Activated CD4-positive, CD25-positive, alpha-beta regulatory T cell treated with anti-CD3 and anti-CD28 coated beads, Interleukin-2, amount 50 U/mL, for 72 hours (primary cell): ENCODE measurements at regions not wholly inside any gene's neighbourhood (a gene's known extent, or its start where the extent isn't known, plus 50 kb on each side); places are given as distances from the start of the nearest gene placed in this dataset.

Experiments used
- DNase-seq: peaks from one replicate; pipeline ENCODE4 v3.0.0; 2021

DNA sequence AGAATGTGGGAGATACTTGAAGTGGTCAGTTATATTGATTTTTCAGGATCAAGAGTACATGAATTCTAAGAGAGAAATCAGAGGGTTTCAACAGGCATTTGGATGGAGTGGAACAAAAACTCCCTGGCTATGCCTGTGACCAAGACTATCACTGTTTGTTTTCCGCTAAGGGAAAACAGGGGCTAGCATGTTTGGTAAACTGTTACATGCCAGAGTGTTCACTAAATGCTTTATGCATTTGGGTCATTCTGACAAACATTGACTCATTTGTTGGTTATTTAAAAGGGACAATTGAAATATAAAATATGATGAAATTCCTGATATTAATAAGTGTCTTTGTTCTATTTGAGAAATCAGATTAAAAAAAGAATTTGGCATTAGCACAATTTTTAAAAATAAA, 603.9 kb upstream of the KCNMB2 start:
- DNase-seq, result no peak

DNA sequence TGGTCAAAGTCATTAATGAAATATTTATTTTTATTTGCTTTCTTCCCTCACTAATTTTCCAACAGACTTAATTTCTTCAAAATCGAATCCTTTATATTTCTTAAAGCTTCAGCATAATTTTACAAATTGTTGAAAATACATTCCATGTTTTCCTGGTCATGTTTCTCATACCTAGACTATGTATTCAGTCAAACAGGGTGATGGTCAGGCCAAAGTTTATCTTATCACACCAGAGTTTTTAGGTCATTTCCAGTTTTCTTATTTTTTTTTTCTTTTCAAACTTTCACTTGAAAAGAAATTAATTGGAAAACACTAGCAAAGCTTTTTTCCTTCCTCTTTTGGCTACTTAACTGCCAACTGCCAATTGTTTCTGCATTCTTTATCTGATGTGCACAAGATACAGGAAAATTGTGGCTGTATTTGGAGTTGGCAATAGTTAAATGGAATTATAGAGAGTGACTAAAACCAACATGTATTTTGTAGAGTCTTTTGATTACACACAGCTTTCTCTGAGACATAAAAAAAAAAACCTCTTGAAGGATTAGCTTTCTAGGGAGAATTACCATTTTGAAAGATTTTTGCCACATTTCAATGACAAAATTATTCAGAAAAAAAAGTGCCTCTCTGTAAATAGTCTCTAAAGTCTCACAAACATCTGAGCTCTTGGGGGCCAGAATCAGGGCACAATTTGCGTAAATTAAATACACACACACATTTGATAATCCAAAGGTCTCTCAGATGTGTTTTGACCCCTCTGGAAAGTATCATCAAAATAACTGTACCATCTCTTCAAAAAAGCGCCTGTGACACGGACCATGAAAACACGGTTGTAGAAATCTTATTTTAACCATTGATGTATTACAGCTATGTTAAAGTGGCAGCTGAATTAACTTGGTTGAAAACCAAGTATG, 603.2 kb upstream of the KCNMB2 start:
- no peak for DNase-seq

- DNase-seq, result no peak
These were observed 602.0 kb upstream of the KCNMB2 start for GRCh38 chr3:177934001-177934891.

- DNase-seq, result no peak
These were observed 601.2 kb upstream of the KCNMB2 start for GRCh38 chr3:177935047-177935446.

DNA sequence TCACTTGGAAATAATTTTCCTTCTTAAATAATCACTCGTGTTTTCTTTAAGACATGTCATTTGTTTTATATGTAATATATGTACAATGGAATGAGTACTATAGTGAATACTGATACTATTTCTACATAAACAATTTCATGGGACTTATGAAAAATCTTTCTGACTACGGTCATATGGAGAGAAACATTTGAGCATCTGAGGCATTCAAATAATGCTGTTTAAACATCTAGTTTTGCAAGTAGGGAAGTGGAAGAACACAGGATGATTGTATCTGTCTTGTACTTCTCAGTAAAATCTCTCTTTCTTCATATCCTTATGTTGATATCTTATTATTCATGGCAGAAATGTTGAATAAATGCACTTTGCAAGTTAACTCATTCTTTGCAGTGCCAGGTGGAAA, 599.5 kb upstream of the KCNMB2 start:
- DNase-seq, result no peak

DNA sequence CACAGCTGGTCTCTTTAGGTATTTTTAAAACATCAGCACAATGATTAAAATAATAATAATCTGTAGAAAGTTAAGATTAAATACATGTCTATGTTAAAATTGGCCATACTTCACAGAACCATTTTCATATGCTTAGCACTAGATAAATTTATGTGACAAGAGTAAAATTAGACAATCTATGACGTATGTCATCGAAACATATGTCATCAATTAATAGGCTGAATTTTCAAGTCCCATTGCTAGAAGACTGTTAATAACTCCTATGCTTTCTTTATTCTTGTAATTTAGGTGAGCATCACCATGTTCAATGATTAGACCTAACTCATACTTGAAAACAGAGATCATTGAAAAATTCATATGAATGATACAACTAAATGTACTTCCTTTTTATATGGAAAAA, 593.3 kb upstream of the KCNMB2 start:
- no peak for DNase-seq

DNA sequence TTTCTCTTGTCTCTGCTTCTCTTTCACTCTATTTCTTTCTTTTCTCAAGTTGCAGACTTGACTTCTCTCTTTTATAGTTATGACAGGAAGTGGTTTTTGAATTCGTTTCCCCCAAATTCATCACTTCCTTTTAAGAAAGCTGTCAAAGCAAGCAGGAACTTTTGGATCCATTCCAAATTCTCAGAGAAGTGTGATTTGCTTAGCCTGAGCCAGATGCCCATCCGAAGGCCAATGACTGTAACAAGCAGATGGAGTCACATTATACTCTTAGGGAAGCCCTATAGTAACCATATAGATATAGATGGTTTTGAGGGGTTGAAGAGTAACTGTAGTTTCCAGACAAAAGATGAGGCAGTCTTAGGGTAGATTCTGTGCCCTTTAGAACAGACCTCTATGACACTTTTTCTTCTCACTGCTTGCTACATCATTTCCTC, 592.0 kb upstream of the KCNMB2 start:
- no peak for DNase-seq

DNA sequence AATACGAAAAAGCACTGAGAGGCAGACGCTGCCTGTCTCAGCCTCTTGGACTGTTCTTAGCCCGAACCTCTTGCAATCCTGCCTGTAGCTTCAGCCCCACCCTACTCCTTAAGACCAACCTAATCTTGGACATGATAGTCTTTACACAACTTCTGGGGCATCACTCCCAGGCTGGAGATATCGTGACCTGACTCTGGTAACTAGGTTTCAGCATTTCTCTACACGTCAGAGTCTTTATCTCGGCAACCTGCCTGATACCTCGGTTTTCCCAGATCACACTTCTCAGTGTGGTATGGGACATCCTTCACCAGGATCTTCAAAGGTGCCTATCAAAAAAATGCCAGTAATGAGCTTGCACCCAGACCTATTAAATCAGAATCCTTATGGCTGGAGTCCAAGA, 590.2 kb upstream of the KCNMB2 start:
- no peak for DNase-seq

GRCh38 chr3:177946497-177946896, 589.7 kb upstream of the KCNMB2 start:
- no peak for DNase-seq

DNA sequence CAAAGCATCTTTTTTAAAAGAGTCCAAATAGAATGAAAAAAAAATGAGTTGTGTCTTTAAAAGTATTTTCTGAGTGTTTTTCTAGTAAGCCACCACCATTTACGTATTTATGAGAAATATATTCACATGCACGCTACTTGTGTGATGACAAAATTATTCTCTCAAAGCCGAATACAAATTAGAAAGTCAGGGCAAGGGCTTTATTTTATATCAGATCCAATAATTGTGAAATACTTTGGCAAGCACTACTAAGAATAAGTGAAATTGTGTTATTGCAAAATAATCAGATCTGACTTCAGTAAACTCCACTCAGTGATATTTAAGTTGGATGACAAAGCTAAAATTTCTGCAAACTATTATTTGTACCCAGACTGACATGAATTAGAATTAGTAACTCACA, 589.3 kb upstream of the KCNMB2 start:
- DNase-seq, result no peak

DNA sequence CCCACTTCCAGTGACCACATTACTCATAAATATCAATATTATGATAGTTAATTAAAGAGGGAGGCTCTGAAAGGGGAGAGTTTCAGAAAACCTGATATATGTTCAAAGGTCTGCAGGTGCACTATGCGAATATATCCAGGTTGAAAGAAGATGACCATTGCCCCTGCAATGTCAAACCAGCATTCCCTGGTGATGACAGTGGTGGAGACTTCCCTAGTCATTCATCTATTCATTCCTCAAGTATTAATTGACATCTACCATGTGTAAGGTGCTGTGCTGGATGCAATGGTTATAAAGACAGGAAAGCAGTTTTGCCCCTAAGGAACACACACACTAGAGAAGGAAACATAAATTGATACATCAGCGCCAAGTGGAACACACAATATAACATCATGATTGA, 588.3 kb upstream of the KCNMB2 start:
- DNase-seq, result no peak

DNA sequence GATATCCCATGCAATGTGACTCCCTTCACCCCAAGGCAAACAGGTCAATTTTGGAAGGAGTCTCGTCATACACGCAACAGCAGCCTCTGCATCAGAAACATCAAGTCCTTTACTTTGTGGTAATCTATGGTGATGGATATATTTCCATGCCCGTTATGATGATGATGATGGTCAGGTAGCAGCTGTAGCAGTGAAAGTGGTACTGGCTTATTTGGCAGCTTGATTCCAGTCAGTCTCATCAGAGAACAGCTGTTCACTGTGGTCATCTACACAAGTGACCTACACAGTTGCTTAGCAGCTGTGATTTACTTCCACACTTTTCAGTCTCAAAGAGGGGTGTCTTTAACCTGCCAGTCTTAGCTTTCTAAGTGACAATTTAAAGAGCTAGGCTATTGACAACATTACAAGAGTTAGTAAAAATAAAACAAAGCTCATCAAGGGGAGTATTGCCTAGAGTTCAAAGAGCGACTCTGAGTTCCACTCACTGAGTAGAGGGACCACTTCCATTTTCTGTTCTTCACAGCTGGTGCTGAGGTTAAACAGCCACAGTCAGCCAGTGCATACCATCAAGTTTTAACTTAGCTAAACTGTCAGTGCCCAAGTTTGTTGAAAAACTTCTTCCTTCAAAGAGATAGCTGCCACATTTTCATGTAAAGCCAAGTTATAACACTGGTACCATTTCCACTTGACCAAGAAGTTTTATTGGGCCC, 587.4 kb upstream of the KCNMB2 start:
- no peak for DNase-seq

- no peak for DNase-seq
These were observed 577.0 kb upstream of the KCNMB2 start for GRCh38 chr3:177959188-177959587.

GRCh38 chr3:177960014-177960413, 576.2 kb upstream of the KCNMB2 start:
- no peak for DNase-seq

- no peak for DNase-seq
These were observed 575.5 kb upstream of the KCNMB2 start for GRCh38 chr3:177960722-177961121.

GRCh38 chr3:177961784-177962183, 574.5 kb upstream of the KCNMB2 start:
- DNase-seq, result no peak

- DNase-seq, result no peak
These were observed 569.7 kb upstream of the KCNMB2 start for GRCh38 chr3:177966493-177966892.

- no peak for DNase-seq
These were observed 567.3 kb upstream of the KCNMB2 start for GRCh38 chr3:177968891-177969290.

- no peak for DNase-seq
These were observed 562.9 kb upstream of the KCNMB2 start for GRCh38 chr3:177973241-177973840.

DNA sequence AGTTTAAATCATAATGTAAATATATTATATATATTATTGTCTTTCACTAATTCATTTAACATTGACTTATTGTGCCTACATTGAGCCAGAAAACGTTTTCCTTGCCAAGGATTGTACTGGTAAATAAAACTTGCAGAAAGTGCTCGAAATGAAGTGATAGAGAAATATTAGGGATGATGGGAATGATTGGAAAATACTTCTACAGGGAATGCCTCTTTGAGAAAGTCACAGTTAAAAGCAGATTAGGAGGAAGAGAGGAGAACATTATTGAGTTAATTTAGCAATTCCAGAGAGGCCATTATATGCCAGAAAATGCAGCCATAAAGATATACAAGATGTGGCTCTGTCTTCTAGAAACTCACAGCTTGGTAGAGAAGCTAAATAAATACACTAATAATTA, 560.0 kb upstream of the KCNMB2 start:
- no peak for DNase-seq

DNA sequence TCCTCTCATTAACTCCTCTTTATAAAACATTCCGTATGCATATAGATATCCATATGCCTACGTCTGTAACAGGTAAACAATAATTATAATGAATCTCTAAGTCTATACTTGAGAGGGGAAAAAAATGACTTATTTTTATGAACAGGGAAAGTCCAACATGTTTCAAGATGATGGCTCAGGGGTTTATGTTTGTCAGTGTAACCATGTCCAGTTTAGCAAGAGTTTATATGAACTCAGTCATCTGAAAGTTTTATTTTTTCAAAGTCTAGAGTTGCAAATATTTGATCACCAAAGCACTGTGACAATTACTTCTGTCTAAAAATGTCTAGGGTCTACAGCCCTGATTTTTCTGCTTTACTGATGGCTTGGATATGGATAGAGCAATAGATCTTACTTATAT, 559.4 kb upstream of the KCNMB2 start:
- no peak for DNase-seq

- DNase-seq, result no peak
These were observed 558.7 kb upstream of the KCNMB2 start for GRCh38 chr3:177977381-177978158.
